OCI-LY7 (cell line): ENCODE measurements at regions not wholly inside any gene's neighbourhood (a gene's known extent, or its start where the extent isn't known, plus 50 kb on each side); places are given as distances from the start of the nearest gene placed in this dataset.

Experiments used
- BruUV-seq: library from RNA; stranded (reverse); fragments of 400-500 nt; replicated peaks from 2 replicates; lab custom pipeline; 2021; lab: Mats Ljungman, UMichigan
- CTCF ChIA-PET: fragments of 300-600 bp; sonication (Branson Sonifier 250); formaldehyde crosslinking; loops from one replicate; lab custom pipeline; 2022; ENCODE audit warnings: antibody characterized with exemption; ENCODE audit not compliant: unreplicated experiment; lab: Charles Lee
- POLR2A ChIA-PET: fragments of 300-600 bp; sonication (Branson Sonifier 250); formaldehyde crosslinking; loops from one replicate; lab custom pipeline; 2022; ENCODE audit warnings: antibody characterized with exemption; lab: Charles Lee
- DNase-seq: peaks from one replicate; pipeline ENCODE4 v3.0.0-alpha.2; 2015; ENCODE audit warnings: low spot score
- H2AFZ ChIP-seq: fragments of 200-600 bp; sonication (generic), shearing (Covaris generic); 2 replicates; pipeline ENCODE4 v1.6.1; 2014; ENCODE audit warnings: mild to moderate bottlenecking, antibody characterized with exemption, low read length, moderate library complexity
- H3K27ac ChIP-seq: fragments of 200-600 bp; sonication (generic); 2 replicates; pipeline ENCODE4 v1.5.1; 2014; ENCODE audit warnings: mixed run types, low read depth, mild to moderate bottlenecking, moderate library complexity, low read length, inconsistent platforms; ENCODE audit not compliant: poor library complexity, severe bottlenecking
- H3K36me3 ChIP-seq: fragments of 200-600 bp; sonication (generic); 2 replicates; pipeline ENCODE4 v1.6.1; 2014; ENCODE audit warnings: mild to moderate bottlenecking, antibody characterized with exemption, low read length, moderate library complexity, mixed read lengths; ENCODE audit not compliant: insufficient read depth
- H3K4me1 ChIP-seq: fragments of 200-600 bp; sonication (generic); 2 replicates; pipeline ENCODE4 v1.5.1; 2014; ENCODE audit warnings: mild to moderate bottlenecking, low read length; ENCODE audit not compliant: insufficient read depth, poor library complexity, severe bottlenecking
- H3K4me2 ChIP-seq: fragments of 200-600 bp; sonication (generic); 2 replicates; pipeline ENCODE4 v1.6.1; 2014; ENCODE audit warnings: mild to moderate bottlenecking, low read length
- H3K4me3 ChIP-seq: fragments of 200-600 bp; sonication (generic); 2 replicates; pipeline ENCODE4 v1.5.1; 2014; ENCODE audit warnings: mild to moderate bottlenecking, low read depth, low read length; ENCODE audit not compliant: poor library complexity, severe bottlenecking
- H3K79me2 ChIP-seq: fragments of 200-600 bp; sonication (generic); 2 replicates; pipeline ENCODE4 v1.6.1; 2016; ENCODE audit warnings: low read depth, mild to moderate bottlenecking, low read length, moderate library complexity, mixed read lengths; ENCODE audit not compliant: insufficient read depth
- H3K9me2 ChIP-seq: fragments of 200-600 bp; sonication (generic); 2 replicates; pipeline ENCODE4 v1.6.1; 2016; ENCODE audit warnings: mild to moderate bottlenecking, low read length, mixed read lengths; ENCODE audit not compliant: insufficient read depth
- H3K9me3 ChIP-seq: fragments of 200-600 bp; sonication (generic); 2 replicates; pipeline ENCODE4 v1.6.1; 2014; ENCODE audit warnings: mild to moderate bottlenecking, mixed run types, low read length, mixed read lengths
- H4K20me1 ChIP-seq: fragments of 200-600 bp; sonication (generic); 2 replicates; pipeline ENCODE4 v1.6.1; 2014; ENCODE audit warnings: mild to moderate bottlenecking, antibody characterized with exemption, low read length, moderate library complexity, mixed read lengths; ENCODE audit not compliant: insufficient read depth
- CTCF ChIP-seq: fragments of 200-600 bp; sonication (generic); conservative IDR thresholded peaks from 2 replicates; pipeline ENCODE4 v1.5.1; 2014; ENCODE audit warnings: mild to moderate bottlenecking, antibody characterized with exemption, low read length, moderate library complexity, mixed read lengths
- EZH2phosphoT487 ChIP-seq: fragments of 200-600 bp; sonication (generic); IDR thresholded peaks from 2 replicates; pipeline ENCODE4 v1.6.1; 2018; ENCODE audit warnings: low read depth, borderline replicate concordance, mild to moderate bottlenecking, mixed run types, antibody characterized with exemption, low read length, moderate library complexity, mixed read lengths
- intact Hi-C: fragments of 100-400 bp; cut with micrococcal nuclease; formaldehyde crosslinking; loops from one replicate; pipeline ENCODE4 v1.10.0; 2022; ENCODE audit not compliant: unreplicated experiment

DNA sequence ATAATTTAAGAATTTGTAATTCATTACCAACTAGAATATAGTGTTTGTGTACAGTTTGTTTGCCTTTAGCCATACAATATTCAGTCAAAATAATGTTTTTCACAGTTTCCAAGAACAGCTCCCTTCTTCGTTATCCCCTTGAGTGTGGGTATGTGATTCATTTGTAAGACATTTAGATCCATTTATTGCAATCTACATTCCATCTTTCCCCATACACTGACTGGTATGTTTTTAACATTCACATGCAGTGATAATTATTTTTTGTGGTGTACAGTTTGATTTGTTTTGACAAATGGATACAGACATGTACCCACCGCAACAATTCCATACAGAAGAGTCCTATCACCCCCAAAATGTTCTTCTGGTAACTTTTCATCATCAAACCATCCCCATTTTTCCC, 589.1 kb upstream of the ADAMTS5 start:
- H3K79me2 ChIP-seq: no peaks in the 10 kb centered on the region
- no peak overlapping the region for H3K4me3 ChIP-seq
- no peak for TF ChIP-seq EZH2phosphoT487
- no peaks in the 10 kb centered on the region for H3K36me3 ChIP-seq
- no peaks in the 10 kb centered on the region for H3K4me1 ChIP-seq
- H4K20me1 ChIP-seq: no peaks in the 10 kb centered on the region
- intact Hi-C loops: no loop called here
- CTCF ChIA-PET: no interaction called here
- no peak overlapping the region for H3K4me2 ChIP-seq
- DNase-seq: no peak
- H3K27ac ChIP-seq: no peak overlapping the region
- no TSS peak for BruUV-seq
- no peak overlapping the region for H2AFZ ChIP-seq
- no peaks in the 10 kb centered on the region for H3K9me2 ChIP-seq
- POLR2A ChIA-PET: no interaction called here
- 0 out of 2 replicates have a peak, but pooled peaks cover 1% of the 10 kb centered on the region for H3K9me3 ChIP-seq

DNA sequence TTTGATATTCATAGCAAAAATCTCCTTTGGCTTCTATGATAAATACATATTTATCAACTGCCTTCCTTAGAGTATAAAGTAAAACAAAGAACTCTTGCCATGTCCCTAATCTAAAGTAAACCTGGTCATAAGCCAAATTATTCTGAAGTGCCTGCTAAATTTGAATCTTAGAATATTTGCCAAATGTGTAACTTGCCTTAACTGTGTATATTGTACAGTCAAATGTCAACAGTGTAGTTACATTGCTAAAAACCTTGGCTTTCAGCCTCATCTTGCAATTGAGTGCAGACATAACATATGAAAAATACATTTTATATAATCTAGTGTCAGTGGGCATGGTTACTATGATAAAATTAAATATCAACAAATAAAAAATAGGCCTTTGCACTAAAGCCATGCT, 583.4 kb upstream of the ADAMTS5 start:
- no peaks in the 10 kb centered on the region for H3K9me2 ChIP-seq
- no peaks in the 10 kb centered on the region for H3K4me1 ChIP-seq
- H3K79me2 ChIP-seq: no peaks in the 10 kb centered on the region
- H3K4me3 ChIP-seq: no peak overlapping the region
- CTCF ChIA-PET: no interaction called here
- H3K9me3 ChIP-seq: peaks cover 17% of the 10 kb centered on the region; the same call in 1 of the 2 replicates
- H4K20me1 ChIP-seq: no peaks in the 10 kb centered on the region
- H2AFZ ChIP-seq: no peak overlapping the region
- no peak for DNase-seq
- no peaks in the 10 kb centered on the region for H3K36me3 ChIP-seq
- no peak overlapping the region for H3K27ac ChIP-seq
- no peak overlapping the region for H3K4me2 ChIP-seq
- no peak for TF ChIP-seq CTCF
- TF ChIP-seq EZH2phosphoT487: no peak
- no TSS peak for BruUV-seq
- POLR2A ChIA-PET: no interaction called here
- intact Hi-C loops: no loop called here

DNA sequence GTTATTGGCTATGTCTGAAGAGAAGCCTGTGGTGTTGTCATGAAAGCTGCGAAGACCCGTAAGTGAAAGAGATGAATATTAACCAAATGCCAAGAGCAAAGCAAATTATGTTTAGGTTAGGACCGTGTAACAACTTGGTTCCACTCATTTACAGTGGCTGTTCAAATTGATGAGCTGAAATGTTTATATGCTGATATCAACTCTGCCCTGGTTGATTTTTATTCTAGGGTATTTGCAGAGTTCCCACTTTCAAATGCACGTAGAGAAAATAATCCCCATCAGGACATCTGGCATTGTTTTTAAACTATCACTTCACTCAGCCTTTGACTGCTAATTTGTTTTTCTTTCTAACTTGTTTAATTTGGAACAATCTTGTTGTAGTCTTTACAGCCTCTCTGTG, 581.6 kb upstream of the ADAMTS5 start:
- TF ChIP-seq CTCF (no peak), EZH2phosphoT487 (no peak)
- Histone ChIP-seq H3K4me2 (no peak overlapping the region), H3K4me1 (no peaks in the 10 kb centered on the region), H3K4me3 (no peak overlapping the region), H3K9me3 (peaks cover 18% of the 10 kb centered on the region; the same call in 1 of the 2 replicates), H2AFZ (no peak overlapping the region), H3K36me3 (no peaks in the 10 kb centered on the region), H3K9me2 (no peaks in the 10 kb centered on the region), H4K20me1 (no peaks in the 10 kb centered on the region), H3K79me2 (no peaks in the 10 kb centered on the region), H3K27ac (no peak overlapping the region)
- no peak for DNase-seq
- no TSS peak for BruUV-seq
- intact Hi-C loops: no loop called here
- POLR2A ChIA-PET: no interaction called here
- CTCF ChIA-PET: no interaction called here
